ENCODE measurements at regions not wholly inside any gene's neighbourhood (a gene's known extent, or its start where the extent isn't known, plus 50 kb on each side); places are given as distances from the start of the nearest gene placed in this dataset.
"Not testable (repeated sequence)": the region's sequence is repeated elsewhere in the genome, so short reads cannot be mapped to it uniquely, and the experiment has no call there.

- H3K4me1 ChIP-seq; H3K27ac ChIP-seq; H3K4me3 ChIP-seq; H3K27me3 ChIP-seq (replicated peaks in 1 of 7); H3K36me3 ChIP-seq; DNase-seq; intact Hi-C loops (cut with DNase I; ENCODE audit: low total_unique reads): not testable (repeated sequence)
- WGBS, 5 donors: 81 to 100% (median 85%) methylated on average over 1 of the region's 1 CpG
- peaks cover 0 to 29% (median 14%) of the 10 kb centered on the region in 8 donors for H3K9me3 ChIP-seq
Measured at GRCh38 chr10:109809954-109810353, 113.4 kb downstream of the XPNPEP1 start.

GRCh38 chr10:109801191-109801590 lies 122.1 kb downstream of the XPNPEP1 start:
- intact Hi-C loops (cut with DNase I; ENCODE audit: low total_unique reads); H3K4me3 ChIP-seq; H3K27ac ChIP-seq; H3K4me1 ChIP-seq; H3K36me3 ChIP-seq; DNase-seq; H3K27me3 ChIP-seq (replicated peaks in 1 of 7): not testable (repeated sequence)
- 83 to 97% (median 92%) methylated on average over 8 to 14 of the region's 14 CpGs for WGBS, 5 donors
- H3K9me3 ChIP-seq: peaks cover 0 to 22% (median 15%) of the 10 kb centered on the region in 8 donors

GRCh38 chr10:109790647-109791046 lies 132.7 kb downstream of the XPNPEP1 start:
- Histone ChIP-seq H3K4me3 (no peak overlapping the region), H3K27me3 (replicated peaks in 1 of 7) (no peaks in the 10 kb centered on the region), H3K27ac (no peak overlapping the region), H3K9me3 (peaks cover 0 to 16% (median 10%) of the 10 kb centered on the region in 8 donors), H3K36me3 (no peaks in the 10 kb centered on the region), H3K4me1 (no peaks in the 10 kb centered on the region)
- 81 to 94% (median 90%) methylated on average over 4 of the region's 4 CpGs for WGBS, 5 donors
- TF ChIP-seq, protein P1, sequence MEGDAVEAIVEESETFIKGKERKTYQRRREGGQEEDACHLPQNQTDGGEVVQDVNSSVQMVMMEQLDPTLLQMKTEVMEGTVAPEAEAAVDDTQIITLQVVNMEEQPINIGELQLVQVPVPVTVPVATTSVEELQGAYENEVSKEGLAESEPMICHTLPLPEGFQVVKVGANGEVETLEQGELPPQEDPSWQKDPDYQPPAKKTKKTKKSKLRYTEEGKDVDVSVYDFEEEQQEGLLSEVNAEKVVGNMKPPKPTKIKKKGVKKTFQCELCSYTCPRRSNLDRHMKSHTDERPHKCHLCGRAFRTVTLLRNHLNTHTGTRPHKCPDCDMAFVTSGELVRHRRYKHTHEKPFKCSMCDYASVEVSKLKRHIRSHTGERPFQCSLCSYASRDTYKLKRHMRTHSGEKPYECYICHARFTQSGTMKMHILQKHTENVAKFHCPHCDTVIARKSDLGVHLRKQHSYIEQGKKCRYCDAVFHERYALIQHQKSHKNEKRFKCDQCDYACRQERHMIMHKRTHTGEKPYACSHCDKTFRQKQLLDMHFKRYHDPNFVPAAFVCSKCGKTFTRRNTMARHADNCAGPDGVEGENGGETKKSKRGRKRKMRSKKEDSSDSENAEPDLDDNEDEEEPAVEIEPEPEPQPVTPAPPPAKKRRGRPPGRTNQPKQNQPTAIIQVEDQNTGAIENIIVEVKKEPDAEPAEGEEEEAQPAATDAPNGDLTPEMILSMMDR (IDR thresholded peaks at IDR 0.05 in 8 of 11, conservative IDR thresholded peaks at IDR 0.05 in 3 of 11): no peak
- TF ChIP-seq POLR2A (IDR thresholded peaks at IDR 0.05): no peak
- no peak for TF ChIP-seq POLR2AphosphoS5 (IDR thresholded peaks at IDR 0.05)
- intact Hi-C loops (cut with DNase I; ENCODE audit: low total_unique reads): no loop called here
- DNase-seq: no peak

DNA sequence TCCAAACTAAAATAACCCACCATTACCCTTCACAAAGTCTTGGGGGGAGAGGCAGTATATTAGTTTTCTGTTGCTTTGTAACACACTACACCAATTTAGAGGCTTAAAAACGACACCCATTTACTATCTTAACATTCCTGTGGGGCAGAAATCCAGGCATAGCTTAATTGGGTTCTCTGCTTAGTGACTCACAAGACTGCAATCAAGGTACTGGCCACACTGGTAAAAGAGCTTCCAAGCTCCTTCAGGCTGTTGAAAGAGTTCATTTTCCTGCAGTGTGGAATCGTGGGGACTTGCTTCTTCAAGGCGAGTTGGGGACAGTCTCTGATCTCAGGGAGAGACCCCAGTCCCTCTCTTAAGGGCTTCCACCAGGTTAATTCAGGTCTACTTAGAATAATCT lies 139.1 kb downstream of the XPNPEP1 start:
- Histone ChIP-seq H3K9me3 (no peaks in the 10 kb centered on the region), H3K36me3 (no peaks in the 10 kb centered on the region), H3K4me3 (no peak overlapping the region), H3K27ac (no peak overlapping the region), H3K27me3 (replicated peaks in 1 of 7) (peaks cover 0 to 12% (median 0%) of the 10 kb centered on the region in 7 donors), H3K4me1 (no peaks in the 10 kb centered on the region)
- DNase-seq: no peak
- intact Hi-C loops (cut with DNase I; ENCODE audit: low total_unique reads): no loop called here
- WGBS, 5 donors: 70 to 82% (median 73%) methylated on average over 3 of the region's 3 CpGs
- no peak for TF ChIP-seq POLR2A (IDR thresholded peaks at IDR 0.05)
- TF ChIP-seq POLR2AphosphoS5 (IDR thresholded peaks at IDR 0.05): no peak
- TF ChIP-seq, protein P1 (IDR thresholded peaks at IDR 0.05 in 8 of 11, conservative IDR thresholded peaks at IDR 0.05 in 3 of 11): no peak

DNA sequence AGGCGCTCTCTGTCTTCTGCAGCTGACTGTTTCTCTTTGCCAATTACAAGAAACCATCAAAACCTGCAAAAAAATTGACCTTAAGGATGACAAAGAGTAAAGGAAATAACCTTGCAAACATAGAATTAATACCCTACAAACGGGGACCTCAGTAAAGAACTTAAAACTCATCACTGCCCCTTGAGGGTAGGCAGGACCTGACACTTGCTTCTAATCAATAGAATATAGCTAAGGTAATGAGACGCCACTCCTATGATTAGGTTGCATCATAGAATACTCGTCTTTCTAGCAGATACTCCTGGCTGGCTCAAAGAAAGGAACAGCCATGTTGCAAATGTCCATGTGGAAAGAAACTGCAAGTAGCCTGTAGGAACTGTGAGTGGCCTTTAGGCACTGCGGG lies 140.0 kb downstream of the XPNPEP1 start:
- H3K4me1 ChIP-seq: no peaks in the 10 kb centered on the region

More for the DNA sequence above, 140.0 kb downstream of the XPNPEP1 start:
- H3K9me3 ChIP-seq: no peaks in the 10 kb centered on the region
- intact Hi-C loops (cut with DNase I; ENCODE audit: low total_unique reads): no loop called here
- no peak for DNase-seq
- peaks cover 0 to 12% (median 0%) of the 10 kb centered on the region in 7 donors for H3K27me3 ChIP-seq (replicated peaks in 1 of 7)
- no peak overlapping the region for H3K4me3 ChIP-seq
- TF ChIP-seq POLR2AphosphoS5 (IDR thresholded peaks at IDR 0.05) (no peak), POLR2A (IDR thresholded peaks at IDR 0.05) (no peak)
- TF ChIP-seq, protein P1 (IDR thresholded peaks at IDR 0.05 in 8 of 11, conservative IDR thresholded peaks at IDR 0.05 in 3 of 11): no peak
- whole genome bisulfite sequencing, 5 donors: 78 to 84% (median 82%) methylated on average over 5 of the region's 5 CpGs
- no peaks in the 10 kb centered on the region for H3K36me3 ChIP-seq
- H3K27ac ChIP-seq: no peak overlapping the region

All from spleen (tissue), 11 donors.